ENCODE measurements at regions not wholly inside any gene's neighbourhood (a gene's known extent, or its start where the extent isn't known, plus 50 kb on each side); places are given as distances from the start of the nearest gene placed in this dataset.
A peak's percentile ranks its signal among the peaks of the same experiment; 100 is the strongest.
"Not testable (repeated sequence)": the region's sequence is repeated elsewhere in the genome, so short reads cannot be mapped to it uniquely, and the experiment has no call there.

DNA sequence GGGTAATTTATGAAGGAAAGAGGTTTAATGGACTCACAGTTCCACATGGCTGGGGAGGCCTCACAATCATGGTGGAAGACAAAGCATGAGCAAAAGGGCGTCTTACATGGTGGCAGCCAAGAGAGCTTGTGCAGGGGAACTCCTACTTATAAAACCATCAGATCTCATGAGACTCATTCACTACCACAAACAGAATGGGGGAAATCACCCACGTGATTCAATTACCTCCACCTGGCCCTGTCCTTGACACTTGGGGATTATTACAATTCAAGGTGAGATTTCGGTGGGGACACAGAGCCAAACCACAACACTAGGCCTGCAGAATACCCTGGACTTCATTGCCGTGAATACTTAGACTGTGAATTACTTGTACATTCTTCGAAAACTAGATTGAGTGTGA lies 431.7 kb upstream of the TENM3 start:
- H3K9me3 ChIP-seq (ENCODE audit: control insufficient read depth, insufficient read depth, low read length); H3K27me3 ChIP-seq (ENCODE audit: control insufficient read depth, insufficient read depth, low read length); H3K9ac ChIP-seq (ENCODE audit: low read depth, low read length); H3K36me3 ChIP-seq (ENCODE audit: control insufficient read depth, insufficient read depth, low read length); H3K27ac ChIP-seq (ENCODE audit: low read depth, low read length); H3K4me1 ChIP-seq (ENCODE audit: control insufficient read depth, insufficient read depth, low read length); H3K4me3 ChIP-seq (ENCODE audit: low read depth, low read length): not testable (repeated sequence)

DNA sequence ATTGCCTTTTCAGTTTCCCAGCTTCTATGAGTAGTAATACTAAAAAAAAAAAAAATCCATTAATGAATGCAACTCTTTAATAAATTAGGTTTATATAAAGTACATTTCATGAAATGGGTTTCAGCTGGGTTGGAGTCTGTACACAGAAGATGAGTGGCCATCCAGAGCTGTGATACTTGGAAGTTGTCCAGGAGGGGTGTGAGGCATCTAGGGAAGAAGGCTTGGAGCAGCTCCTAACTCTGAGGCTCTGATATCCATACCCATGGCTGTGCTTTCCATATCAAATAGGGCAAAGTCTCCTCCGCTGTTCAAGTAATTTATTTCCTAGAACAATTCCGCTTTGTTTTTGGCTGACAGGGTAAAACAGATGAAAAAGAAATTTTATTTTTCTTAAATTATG lies 423.3 kb upstream of the TENM3 start:
- H3K27me3 ChIP-seq (ENCODE audit: control insufficient read depth, insufficient read depth, low read length) = no peaks in the 10 kb centered on the region
- no peak overlapping the region for H3K27ac ChIP-seq (ENCODE audit: low read depth, low read length)
- H3K4me1 ChIP-seq (ENCODE audit: control insufficient read depth, insufficient read depth, low read length) = peaks cover 35% of the 10 kb centered on the region
- no peak overlapping the region for H3K4me3 ChIP-seq (ENCODE audit: low read depth, low read length)
- H3K9me3 ChIP-seq (ENCODE audit: control insufficient read depth, insufficient read depth, low read length) = peaks cover 8% of the 10 kb centered on the region; the same call in 1 of the 2 replicates
- no peak overlapping the region for H3K9ac ChIP-seq (ENCODE audit: low read depth, low read length)
- H3K36me3 ChIP-seq (ENCODE audit: control insufficient read depth, insufficient read depth, low read length) = no peaks in the 10 kb centered on the region

DNA sequence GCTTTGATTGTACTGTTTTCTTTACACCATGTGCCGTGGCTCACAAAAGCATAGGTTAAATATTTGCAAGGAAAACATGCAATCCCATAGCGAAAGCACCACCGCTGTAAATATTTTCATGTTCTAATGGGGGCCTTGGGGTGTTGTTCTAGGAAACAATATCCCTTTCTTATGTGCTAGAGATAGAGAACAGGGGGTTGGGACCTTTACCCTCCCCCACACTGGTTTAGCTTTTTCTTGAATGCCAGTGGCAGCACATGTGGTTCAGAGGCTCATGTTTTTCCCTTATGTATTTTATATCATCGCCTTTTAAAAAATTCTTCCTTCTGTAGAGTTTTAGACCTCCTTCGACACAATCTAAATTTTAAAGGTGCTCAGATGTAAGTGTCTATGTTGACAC lies 422.6 kb upstream of the TENM3 start:
- Histone ChIP-seq H3K9ac (ENCODE audit: low read depth, low read length) (no peak overlapping the region), H3K27ac (ENCODE audit: low read depth, low read length) (peak overlapping the region; percentile 52), H3K27me3 (ENCODE audit: control insufficient read depth, insufficient read depth, low read length) (no peaks in the 10 kb centered on the region), H3K4me1 (ENCODE audit: control insufficient read depth, insufficient read depth, low read length) (peaks cover 35% of the 10 kb centered on the region), H3K4me3 (ENCODE audit: low read depth, low read length) (no peak overlapping the region), H3K9me3 (ENCODE audit: control insufficient read depth, insufficient read depth, low read length) (peaks cover 8% of the 10 kb centered on the region; the same call in 1 of the 2 replicates), H3K36me3 (ENCODE audit: control insufficient read depth, insufficient read depth, low read length) (no peaks in the 10 kb centered on the region)

DNA sequence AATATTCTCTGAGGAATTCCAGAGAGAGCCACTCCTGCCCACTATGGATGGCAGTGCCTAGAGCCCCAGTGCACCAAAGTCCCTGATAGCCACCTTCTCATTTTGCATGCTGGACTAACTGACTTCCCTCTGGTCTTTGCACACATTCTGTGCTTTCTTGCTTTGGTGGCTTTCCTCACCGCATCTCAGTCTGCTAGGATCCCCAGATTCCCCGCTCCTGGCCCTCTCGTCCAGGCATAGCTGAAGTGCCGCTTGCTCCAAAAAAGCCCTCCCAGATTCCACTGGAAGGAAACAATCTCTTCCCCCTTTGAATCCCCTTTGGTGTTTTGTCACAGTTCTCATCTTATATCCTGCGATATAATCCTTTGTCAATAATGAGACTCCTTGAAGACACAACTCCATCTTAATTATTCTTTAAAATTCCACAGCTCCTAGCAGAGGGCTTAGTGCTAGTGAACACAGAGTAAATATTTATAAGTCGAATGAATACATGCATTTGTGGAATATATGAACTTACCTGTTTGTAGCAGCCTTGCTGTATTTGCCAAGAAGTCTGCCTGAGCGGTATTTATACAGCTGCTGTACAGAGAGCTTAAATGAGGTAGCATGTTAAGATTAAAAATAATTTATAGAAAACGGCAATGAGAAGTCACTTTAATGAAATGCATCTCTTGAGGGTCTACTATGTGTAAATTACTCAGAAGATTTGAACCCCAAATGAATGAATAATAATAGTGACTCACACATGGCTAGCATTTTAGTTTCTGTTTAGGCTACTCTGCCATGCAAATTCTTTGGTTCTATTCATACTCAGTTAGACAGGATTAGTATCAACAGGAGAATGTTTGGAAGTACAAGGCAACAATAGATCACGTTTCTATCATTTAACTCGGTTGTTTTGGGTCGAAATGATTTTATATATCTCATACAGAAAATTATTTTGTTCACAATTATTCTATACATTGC lies 421.9 kb upstream of the TENM3 start:
- H3K27me3 ChIP-seq (ENCODE audit: control insufficient read depth, insufficient read depth, low read length) = no peaks in the 10 kb centered on the region
- no peak overlapping the region for H3K9ac ChIP-seq (ENCODE audit: low read depth, low read length)
- H3K4me1 ChIP-seq (ENCODE audit: control insufficient read depth, insufficient read depth, low read length) = peaks cover 36% of the 10 kb centered on the region
- peaks cover 8% of the 10 kb centered on the region; the same call in 1 of the 2 replicates for H3K9me3 ChIP-seq (ENCODE audit: control insufficient read depth, insufficient read depth, low read length)
- no peak overlapping the region for H3K4me3 ChIP-seq (ENCODE audit: low read depth, low read length)
- peak overlapping the region; percentile 52 for H3K27ac ChIP-seq (ENCODE audit: low read depth, low read length)
- H3K36me3 ChIP-seq (ENCODE audit: control insufficient read depth, insufficient read depth, low read length) = no peaks in the 10 kb centered on the region

DNA sequence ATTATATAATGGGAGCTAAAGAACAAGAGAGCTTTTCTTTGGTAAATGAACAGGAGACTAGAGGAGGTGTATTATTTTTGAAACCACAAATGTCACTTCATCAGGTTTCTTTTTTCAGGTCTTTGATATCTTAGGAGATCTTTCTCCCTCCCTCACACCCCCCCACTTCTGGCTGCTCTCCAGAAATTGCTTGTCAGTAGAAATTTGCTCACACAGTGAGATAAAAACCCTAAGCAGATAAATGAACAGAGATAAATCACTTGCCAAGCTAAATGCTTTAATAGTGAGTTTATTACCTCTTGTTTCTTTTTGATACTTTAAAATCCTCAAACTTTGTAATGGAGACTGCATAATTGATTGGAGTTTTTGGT lies 421.2 kb upstream of the TENM3 start:
- H3K9ac ChIP-seq (ENCODE audit: low read depth, low read length) = no peak overlapping the region

DNA sequence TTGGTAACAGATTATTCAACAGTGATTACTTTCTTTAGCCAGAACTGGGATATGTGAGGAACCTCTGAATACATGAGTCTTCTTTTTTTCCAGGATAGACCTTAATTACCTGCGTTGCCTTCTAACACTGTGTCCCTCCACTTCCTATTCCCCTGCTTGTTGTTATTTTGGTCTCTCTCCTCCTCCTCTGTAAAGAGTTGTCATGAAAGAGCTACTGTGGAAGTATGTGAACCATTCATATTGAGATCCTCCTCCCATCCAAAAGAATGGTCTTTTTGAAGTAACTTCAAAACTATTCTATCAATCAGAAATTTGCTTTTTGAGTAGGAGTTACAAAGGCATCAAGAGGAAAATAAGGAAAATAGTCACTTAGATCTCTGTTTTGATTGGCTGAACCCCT lies 420.0 kb upstream of the TENM3 start:
- Histone ChIP-seq H3K27ac (ENCODE audit: low read depth, low read length) (peak overlapping the region; percentile 67), H3K9ac (ENCODE audit: low read depth, low read length) (0 out of 2 replicates have a peak overlapping the region, but pooled peaks have one; percentile 8), H3K4me1 (ENCODE audit: control insufficient read depth, insufficient read depth, low read length) (peaks cover 43% of the 10 kb centered on the region), H3K27me3 (ENCODE audit: control insufficient read depth, insufficient read depth, low read length) (no peaks in the 10 kb centered on the region), H3K9me3 (ENCODE audit: control insufficient read depth, insufficient read depth, low read length) (peaks cover 8% of the 10 kb centered on the region; the same call in 1 of the 2 replicates), H3K36me3 (ENCODE audit: control insufficient read depth, insufficient read depth, low read length) (no peaks in the 10 kb centered on the region), H3K4me3 (ENCODE audit: low read depth, low read length) (peak overlapping the region; percentile 19; the same call in 1 of the 2 replicates)

More for the DNA sequence above, 421.2 kb upstream of the TENM3 start:
- peak overlapping the region; percentile 10 for H3K27ac ChIP-seq (ENCODE audit: low read depth, low read length)
- H3K27me3 ChIP-seq (ENCODE audit: control insufficient read depth, insufficient read depth, low read length) = no peaks in the 10 kb centered on the region
- no peaks in the 10 kb centered on the region for H3K36me3 ChIP-seq (ENCODE audit: control insufficient read depth, insufficient read depth, low read length)
- no peak overlapping the region for H3K4me3 ChIP-seq (ENCODE audit: low read depth, low read length)
- peaks cover 8% of the 10 kb centered on the region; the same call in 1 of the 2 replicates for H3K9me3 ChIP-seq (ENCODE audit: control insufficient read depth, insufficient read depth, low read length)
- peaks cover 38% of the 10 kb centered on the region for H3K4me1 ChIP-seq (ENCODE audit: control insufficient read depth, insufficient read depth, low read length)

DNA sequence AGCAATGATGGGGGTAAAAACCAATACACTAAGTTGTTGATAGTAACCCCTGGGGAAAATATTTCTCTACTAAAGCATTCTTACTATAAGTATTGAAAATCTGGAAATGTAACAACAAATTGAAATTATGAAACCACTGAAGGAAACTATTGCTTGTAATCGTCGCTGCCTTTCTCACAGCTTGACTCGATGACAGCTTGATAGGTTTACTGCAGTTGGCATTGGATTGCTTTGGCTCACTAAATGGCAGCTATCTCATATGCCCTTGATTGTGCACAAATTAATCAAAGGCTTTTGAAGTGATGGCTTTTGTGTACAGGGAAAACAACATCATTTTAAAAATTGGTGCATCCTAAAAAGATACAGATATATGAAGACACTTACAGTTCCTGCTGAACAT lies 419.6 kb upstream of the TENM3 start:
- H3K27me3 ChIP-seq (ENCODE audit: control insufficient read depth, insufficient read depth, low read length) = no peaks in the 10 kb centered on the region
- peaks cover 43% of the 10 kb centered on the region for H3K4me1 ChIP-seq (ENCODE audit: control insufficient read depth, insufficient read depth, low read length)
- H3K36me3 ChIP-seq (ENCODE audit: control insufficient read depth, insufficient read depth, low read length) = no peaks in the 10 kb centered on the region
- H3K27ac ChIP-seq (ENCODE audit: low read depth, low read length) = peak overlapping the region; percentile 67
- peaks cover 8% of the 10 kb centered on the region; the same call in 1 of the 2 replicates for H3K9me3 ChIP-seq (ENCODE audit: control insufficient read depth, insufficient read depth, low read length)
- H3K4me3 ChIP-seq (ENCODE audit: low read depth, low read length) = no peak overlapping the region
- no peak overlapping the region for H3K9ac ChIP-seq (ENCODE audit: low read depth, low read length)

DNA sequence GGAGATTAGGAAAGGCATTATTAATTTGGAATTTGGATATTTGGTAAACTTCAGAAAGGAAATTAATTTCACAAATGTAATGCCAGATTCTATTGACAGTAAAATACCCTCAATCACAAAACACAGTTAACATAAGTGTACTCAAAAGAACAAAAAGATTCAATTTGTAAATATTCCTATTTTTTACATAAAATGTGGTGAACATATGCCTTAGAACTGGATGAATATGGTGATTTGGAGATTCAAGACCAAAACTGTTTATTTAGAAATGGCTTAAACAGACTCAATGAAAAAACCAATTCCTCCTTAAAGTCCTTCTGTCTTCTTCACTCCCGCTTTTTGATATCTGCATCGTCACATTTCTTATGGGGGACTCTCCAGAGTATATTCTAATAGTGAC lies 417.6 kb upstream of the TENM3 start:
- Histone ChIP-seq H3K27me3 (ENCODE audit: control insufficient read depth, insufficient read depth, low read length) (no peaks in the 10 kb centered on the region), H3K4me3 (ENCODE audit: low read depth, low read length) (no peak overlapping the region), H3K9me3 (ENCODE audit: control insufficient read depth, insufficient read depth, low read length) (no peaks in the 10 kb centered on the region), H3K4me1 (ENCODE audit: control insufficient read depth, insufficient read depth, low read length) (peaks cover 40% of the 10 kb centered on the region), H3K36me3 (ENCODE audit: control insufficient read depth, insufficient read depth, low read length) (no peaks in the 10 kb centered on the region), H3K9ac (ENCODE audit: low read depth, low read length) (no peak overlapping the region), H3K27ac (ENCODE audit: low read depth, low read length) (no peak overlapping the region)

DNA sequence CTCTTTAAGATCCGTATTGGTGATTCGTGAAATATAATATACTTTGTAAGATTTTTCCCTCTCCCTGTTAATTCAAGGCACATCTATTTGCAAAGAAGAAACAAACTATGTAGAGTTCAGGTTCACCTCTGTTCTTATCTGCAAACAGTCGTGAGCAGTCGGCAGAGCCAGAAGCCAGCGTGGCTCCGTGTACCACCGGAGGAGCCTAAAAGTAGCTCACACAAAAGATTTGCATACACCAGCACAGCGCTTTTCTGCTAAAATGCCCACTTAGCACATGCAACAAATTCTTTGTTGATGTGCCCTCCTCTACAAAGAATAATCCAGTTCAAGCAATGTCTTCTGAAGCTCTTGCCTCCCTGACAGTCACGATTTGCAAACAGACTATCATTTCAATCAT lies 416.0 kb upstream of the TENM3 start:
- H3K27me3 ChIP-seq (ENCODE audit: control insufficient read depth, insufficient read depth, low read length) = no peaks in the 10 kb centered on the region
- H3K9ac ChIP-seq (ENCODE audit: low read depth, low read length) = no peak overlapping the region
- no peak overlapping the region for H3K4me3 ChIP-seq (ENCODE audit: low read depth, low read length)
- no peaks in the 10 kb centered on the region for H3K9me3 ChIP-seq (ENCODE audit: control insufficient read depth, insufficient read depth, low read length)
- no peaks in the 10 kb centered on the region for H3K36me3 ChIP-seq (ENCODE audit: control insufficient read depth, insufficient read depth, low read length)
- peaks cover 23% of the 10 kb centered on the region for H3K4me1 ChIP-seq (ENCODE audit: control insufficient read depth, insufficient read depth, low read length)
- no peak overlapping the region for H3K27ac ChIP-seq (ENCODE audit: low read depth, low read length)

DNA sequence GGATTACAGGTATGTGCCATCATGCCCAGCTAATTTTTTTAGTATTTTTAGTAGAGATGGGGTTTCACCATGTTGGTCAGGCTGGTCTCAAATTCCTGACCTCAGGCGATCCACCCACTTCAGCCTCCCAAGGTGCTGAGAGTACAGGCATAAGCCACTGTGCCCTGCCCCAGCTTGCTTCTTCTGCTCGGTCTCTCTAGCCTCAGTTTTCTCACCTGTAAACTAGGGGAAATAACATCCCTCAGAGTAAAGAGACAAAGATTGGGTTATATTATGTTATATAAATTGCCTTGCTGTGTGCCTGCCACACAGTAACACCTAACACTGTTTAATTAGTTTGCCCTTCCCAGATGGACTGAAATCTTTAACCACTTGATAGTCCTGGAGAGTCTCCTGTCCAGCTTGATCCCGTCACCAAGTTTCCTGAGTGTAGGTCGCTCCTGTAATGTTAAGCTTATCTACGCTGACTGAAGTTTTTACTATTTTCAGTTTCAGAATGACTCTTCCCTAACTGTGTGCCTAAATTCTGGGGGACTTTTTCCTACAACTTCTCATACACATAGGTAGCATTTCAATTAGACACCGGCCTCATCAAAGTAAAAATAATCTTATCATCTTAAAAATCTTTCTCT lies 412.7 kb upstream of the TENM3 start:
- Histone ChIP-seq H3K27me3 (ENCODE audit: control insufficient read depth, insufficient read depth, low read length) (no peaks in the 10 kb centered on the region), H3K36me3 (ENCODE audit: control insufficient read depth, insufficient read depth, low read length) (no peaks in the 10 kb centered on the region), H3K27ac (ENCODE audit: low read depth, low read length) (no peak overlapping the region), H3K4me3 (ENCODE audit: low read depth, low read length) (no peak overlapping the region), H3K9ac (ENCODE audit: low read depth, low read length) (no peak overlapping the region), H3K9me3 (ENCODE audit: control insufficient read depth, insufficient read depth, low read length) (no peaks in the 10 kb centered on the region), H3K4me1 (ENCODE audit: control insufficient read depth, insufficient read depth, low read length) (peaks cover 7% of the 10 kb centered on the region)

DNA sequence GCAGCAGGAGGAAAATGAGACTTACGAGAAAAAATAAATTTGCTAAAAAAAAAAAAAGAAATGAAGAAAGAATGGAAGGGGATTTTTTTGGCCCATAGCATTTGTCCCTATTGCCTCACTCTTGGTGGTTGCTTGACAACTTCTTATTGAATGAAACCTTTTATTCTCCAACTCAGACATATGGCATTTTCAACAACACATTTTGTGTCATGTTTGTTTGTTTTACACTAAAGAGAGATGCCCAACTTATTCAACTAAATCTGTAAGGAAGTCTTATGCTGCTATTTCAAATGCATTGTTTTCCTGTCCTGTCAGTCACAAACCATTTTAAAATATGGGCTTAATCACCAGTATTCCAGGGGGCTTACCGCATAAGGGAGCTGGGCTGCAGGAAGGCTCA lies 409.1 kb upstream of the TENM3 start:
- 0 out of 2 replicates have a peak, but pooled peaks cover 5% of the 10 kb centered on the region for H3K4me1 ChIP-seq (ENCODE audit: control insufficient read depth, insufficient read depth, low read length)
- H3K27ac ChIP-seq (ENCODE audit: low read depth, low read length) = no peak overlapping the region
- no peak overlapping the region for H3K9ac ChIP-seq (ENCODE audit: low read depth, low read length)
- no peak overlapping the region for H3K4me3 ChIP-seq (ENCODE audit: low read depth, low read length)
- no peaks in the 10 kb centered on the region for H3K9me3 ChIP-seq (ENCODE audit: control insufficient read depth, insufficient read depth, low read length)
- no peaks in the 10 kb centered on the region for H3K27me3 ChIP-seq (ENCODE audit: control insufficient read depth, insufficient read depth, low read length)
- H3K36me3 ChIP-seq (ENCODE audit: control insufficient read depth, insufficient read depth, low read length) = no peaks in the 10 kb centered on the region
